Activated naive CD8-positive, alpha-beta T cell treated with anti-CD3 and anti-CD28 coated beads, Interleukin-2, amount 50 U/mL, for 16 hours (primary cell): ENCODE measurements at regions not wholly inside any gene's neighbourhood (a gene's known extent, or its start where the extent isn't known, plus 50 kb on each side); places are given as distances from the start of the nearest gene placed in this dataset.

Experiments used
- DNase-seq: peaks from one replicate; pipeline ENCODE4 v3.0.0-alpha.2; 2020; ENCODE audit warnings: low read depth, low spot score

- DNase-seq, result no peak
These were observed 215.8 kb upstream of the CDYL start for GRCh38 chr6:4560221-4561077.

- DNase-seq, result no peak
These were observed 216.8 kb upstream of the CDYL start for GRCh38 chr6:4559281-4559875.

- DNase-seq, result no peak
These were observed 221.6 kb upstream of the CDYL start for GRCh38 chr6:4554645-4555044.

GRCh38 chr6:4553387-4553786, 222.8 kb upstream of the CDYL start:
- DNase-seq, result no peak

GRCh38 chr6:4550227-4550597, 226.0 kb upstream of the CDYL start:
- DNase-seq, result no peak

- DNase-seq, result no peak
These were observed 226.5 kb upstream of the CDYL start for GRCh38 chr6:4549556-4550226.

- DNase-seq, result no peak
These were observed 230.3 kb upstream of the CDYL start for GRCh38 chr6:4545893-4546292.

GRCh38 chr6:4543596-4543995, 232.6 kb upstream of the CDYL start:
- no peak for DNase-seq

GRCh38 chr6:4533576-4533975, 242.6 kb upstream of the CDYL start:
- DNase-seq, result no peak

GRCh38 chr6:4531406-4531805, 244.8 kb upstream of the CDYL start:
- no peak for DNase-seq

- no peak for DNase-seq
These were observed 253.8 kb upstream of the CDYL start for GRCh38 chr6:4522453-4522852.

- no peak for DNase-seq
These were observed 255.1 kb upstream of the CDYL start for GRCh38 chr6:4521070-4521469.

GRCh38 chr6:4518506-4518905, 257.7 kb upstream of the CDYL start:
- DNase-seq, result no peak

- DNase-seq, result no peak
These were observed 260.0 kb upstream of the CDYL start for GRCh38 chr6:4516206-4516605.

- no peak for DNase-seq
These were observed 262.6 kb upstream of the CDYL start for GRCh38 chr6:4513561-4513960.

- DNase-seq, result no peak
These were observed 264.1 kb upstream of the CDYL start for GRCh38 chr6:4512051-4512471.

GRCh38 chr6:4511641-4512020, 264.6 kb upstream of the CDYL start:
- DNase-seq, result no peak

- DNase-seq, result no peak
These were observed 265.1 kb upstream of the CDYL start for GRCh38 chr6:4510906-4511640.

GRCh38 chr6:4510317-4510716, 265.9 kb upstream of the CDYL start:
- no peak for DNase-seq

GRCh38 chr6:4509506-4509905, 266.7 kb upstream of the CDYL start:
- DNase-seq, result no peak

GRCh38 chr6:4506792-4507191, 269.4 kb upstream of the CDYL start:
- DNase-seq, result no peak

- DNase-seq, result no peak
These were observed 270.0 kb upstream of the CDYL start for GRCh38 chr6:4506223-4506622.
